ENCODE measurements at regions not wholly inside any gene's neighbourhood (a gene's known extent, or its start where the extent isn't known, plus 50 kb on each side); places are given as distances from the start of the nearest gene placed in this dataset.

GRCh38 chrX:39381422-39381821, 580.2 kb downstream of the MID1IP1 start:
- no peak for DNase-seq (ENCODE audit: low read depth in 1 of 2, low spot score in 1 of 2)

- no peak for DNase-seq (ENCODE audit: low read depth in 1 of 2, low spot score in 1 of 2)
Measured at GRCh38 chrX:39384996-39385395, 583.7 kb downstream of the MID1IP1 start.

- no peak for DNase-seq (ENCODE audit: low read depth in 1 of 2, low spot score in 1 of 2)
Measured at GRCh38 chrX:39388730-39389129, 587.5 kb downstream of the MID1IP1 start.

- DNase-seq (ENCODE audit: low read depth in 1 of 2, low spot score in 1 of 2), result no peak
Measured at GRCh38 chrX:39396358-39396995, 595.2 kb downstream of the MID1IP1 start.

GRCh38 chrX:39397561-39398199, 596.4 kb downstream of the MID1IP1 start:
- DNase-seq (ENCODE audit: low read depth in 1 of 2, low spot score in 1 of 2), result no peak

GRCh38 chrX:39398215-39398962, 597.1 kb downstream of the MID1IP1 start:
- no peak for DNase-seq (ENCODE audit: low read depth in 1 of 2, low spot score in 1 of 2)

GRCh38 chrX:39398963-39399261, 597.7 kb downstream of the MID1IP1 start:
- DNase-seq (ENCODE audit: low read depth in 1 of 2, low spot score in 1 of 2), result no peak

- DNase-seq (ENCODE audit: low read depth in 1 of 2, low spot score in 1 of 2), result no peak
Measured at GRCh38 chrX:39399387-39399786, 598.1 kb downstream of the MID1IP1 start.

- DNase-seq (ENCODE audit: low read depth in 1 of 2, low spot score in 1 of 2), result no peak
Measured at GRCh38 chrX:39401483-39402110, 600.3 kb downstream of the MID1IP1 start.

GRCh38 chrX:39402158-39402557, 600.9 kb downstream of the MID1IP1 start:
- no peak for DNase-seq (ENCODE audit: low read depth in 1 of 2, low spot score in 1 of 2)

- no peak for DNase-seq (ENCODE audit: low read depth in 1 of 2, low spot score in 1 of 2)
Measured at GRCh38 chrX:39406799-39407198, 605.5 kb downstream of the MID1IP1 start.

- DNase-seq (ENCODE audit: low read depth in 1 of 2, low spot score in 1 of 2), result no peak
Measured at GRCh38 chrX:39409246-39409917, 608.1 kb downstream of the MID1IP1 start.

GRCh38 chrX:39414290-39414854, 613.1 kb downstream of the MID1IP1 start:
- no peak for DNase-seq (ENCODE audit: low read depth in 1 of 2, low spot score in 1 of 2)

GRCh38 chrX:39416547-39417260, 615.4 kb downstream of the MID1IP1 start:
- no peak for DNase-seq (ENCODE audit: low read depth in 1 of 2, low spot score in 1 of 2)

GRCh38 chrX:39418254-39418704, 617.0 kb downstream of the MID1IP1 start:
- DNase-seq (ENCODE audit: low read depth in 1 of 2, low spot score in 1 of 2), result no peak

GRCh38 chrX:39418731-39419638, 617.7 kb downstream of the MID1IP1 start:
- DNase-seq (ENCODE audit: low read depth in 1 of 2, low spot score in 1 of 2), result no peak

- DNase-seq (ENCODE audit: low read depth in 1 of 2, low spot score in 1 of 2), result no peak
Measured at GRCh38 chrX:39421006-39421405, 619.7 kb downstream of the MID1IP1 start.

GRCh38 chrX:39425124-39425806, 624.0 kb downstream of the MID1IP1 start:
- no peak for DNase-seq (ENCODE audit: low read depth in 1 of 2, low spot score in 1 of 2)

GRCh38 chrX:39426101-39426500, 624.8 kb downstream of the MID1IP1 start:
- DNase-seq (ENCODE audit: low read depth in 1 of 2, low spot score in 1 of 2), result no peak
